ENCODE measurements at regions not wholly inside any gene's neighbourhood (a gene's known extent, or its start where the extent isn't known, plus 50 kb on each side); places are given as distances from the start of the nearest gene placed in this dataset.

- TF ChIP-seq CTCF (IDR thresholded peaks at IDR 0.05) (no peak), POLR2A (IDR thresholded peaks at IDR 0.05) (no peak)
Measured at GRCh38 chr18:61209801-61210200, 123.4 kb upstream of the CDH20 start.
